ENCODE measurements at regions not wholly inside any gene's neighbourhood (a gene's known extent, or its start where the extent isn't known, plus 50 kb on each side); places are given as distances from the start of the nearest gene placed in this dataset.

DNA sequence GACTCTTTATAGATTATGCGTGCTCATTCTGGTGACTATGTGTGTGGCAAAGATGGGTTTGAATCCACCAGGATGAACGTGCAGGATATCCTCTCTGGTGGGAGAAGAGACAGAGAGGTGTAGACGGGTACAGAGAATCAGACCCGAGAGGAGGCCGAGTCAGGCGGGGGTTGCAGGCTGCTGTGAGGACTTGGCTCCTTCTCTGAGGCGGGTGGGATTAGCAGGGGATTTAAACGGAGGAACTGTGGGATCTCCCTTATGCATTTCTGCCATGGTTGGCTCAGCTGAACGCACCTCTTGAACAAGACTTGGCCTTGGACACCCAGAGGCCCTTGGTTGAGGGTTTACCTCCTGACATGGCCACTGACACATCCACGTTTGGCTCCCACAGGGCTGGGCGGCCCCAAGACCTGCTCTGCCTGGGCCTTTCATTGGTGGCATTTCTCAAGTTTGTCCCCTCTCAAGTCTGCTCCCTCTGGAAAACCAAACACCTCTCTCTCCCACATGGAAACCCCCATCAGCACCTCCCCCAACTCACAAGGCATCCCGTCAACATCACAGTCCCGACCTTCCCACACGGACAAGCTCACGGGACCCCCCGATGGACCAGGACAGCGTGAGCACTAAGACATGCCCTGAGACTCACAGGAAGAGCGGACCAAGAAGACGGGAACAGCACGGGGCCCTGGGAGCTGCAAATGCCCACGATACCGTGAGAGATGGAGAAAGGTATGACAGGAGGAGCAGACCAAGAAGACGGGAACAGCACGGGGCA, 158.3 kb downstream of the RTP5 start:
- Histone ChIP-seq H3K36me3 (ENCODE audit: insufficient read depth, low read length) (no peaks in the 10 kb centered on the region), H3K27me3 (ENCODE audit: control insufficient read depth in 1 of 2, insufficient read depth in 2 of 2, low read length in 2 of 2) (peaks cover 0 to 7% of the 10 kb centered on the region in 2 donors), H3K9ac (ENCODE audit: low read length) (no peak overlapping the region), H3K9me3 (ENCODE audit: low read length) (no peaks in the 10 kb centered on the region), H3K4me3 (ENCODE audit: low read depth in 1 of 2, low read length in 2 of 2) (no peak overlapping the region), H3K27ac (ENCODE audit: low read depth, low read length) (no peak overlapping the region), H3K4me1 (ENCODE audit: insufficient read depth, low read length) (no peaks in the 10 kb centered on the region)

DNA sequence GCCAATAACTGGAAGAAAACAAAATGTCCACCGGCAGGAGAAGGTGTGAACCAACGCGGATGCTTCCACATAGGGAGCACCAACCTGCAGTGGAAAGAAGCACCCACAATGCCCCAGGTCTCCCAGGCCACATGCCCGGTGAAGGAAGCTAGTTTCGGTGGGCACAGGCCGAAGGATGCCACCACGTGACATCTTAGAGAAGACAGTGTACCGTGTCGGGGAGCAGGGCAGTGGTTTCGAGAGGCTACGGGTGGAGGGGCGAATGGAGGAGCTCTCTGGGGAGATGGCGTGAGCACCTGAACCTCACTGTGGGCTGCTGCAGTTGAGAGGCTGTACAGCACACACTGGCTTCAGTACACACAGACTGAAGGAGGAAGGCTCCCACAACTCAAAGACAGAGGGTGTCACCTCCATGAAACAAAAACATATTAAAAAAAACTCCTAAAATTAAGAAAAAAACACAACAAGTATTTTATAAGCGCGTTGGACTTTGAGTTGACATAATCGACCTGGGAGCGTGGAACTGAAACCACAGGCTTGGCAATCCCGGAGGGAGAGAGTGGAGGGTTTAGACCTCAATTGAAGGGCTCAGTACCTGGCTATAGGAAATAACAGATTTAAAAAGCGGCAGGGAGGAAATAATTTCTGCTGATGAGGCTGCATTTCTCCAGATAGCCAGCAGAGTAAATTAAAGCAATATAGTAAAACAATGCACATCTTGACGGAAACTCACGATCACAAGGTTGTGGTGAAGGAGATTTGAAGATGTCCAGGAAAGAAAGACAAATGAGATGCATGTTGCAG, 160.1 kb downstream of the RTP5 start:
- no peaks in the 10 kb centered on the region for H3K9me3 ChIP-seq (ENCODE audit: low read length)
- no peak overlapping the region for H3K27ac ChIP-seq (ENCODE audit: low read depth, low read length)
- H3K4me3 ChIP-seq (ENCODE audit: low read depth in 1 of 2, low read length in 2 of 2) = no peak overlapping the region
- H3K36me3 ChIP-seq (ENCODE audit: insufficient read depth, low read length) = no peaks in the 10 kb centered on the region
- H3K27me3 ChIP-seq (ENCODE audit: control insufficient read depth in 1 of 2, insufficient read depth in 2 of 2, low read length in 2 of 2) = peaks cover 0 to 7% of the 10 kb centered on the region in 2 donors
- no peak overlapping the region for H3K9ac ChIP-seq (ENCODE audit: low read length)
- no peaks in the 10 kb centered on the region for H3K4me1 ChIP-seq (ENCODE audit: insufficient read depth, low read length)

- H3K27me3 ChIP-seq (ENCODE audit: control insufficient read depth in 1 of 2, insufficient read depth in 2 of 2, low read length in 2 of 2) = peaks cover 0 to 3% of the 10 kb centered on the region in 2 donors
- H3K9me3 ChIP-seq (ENCODE audit: low read length) = no peaks in the 10 kb centered on the region
- H3K27ac ChIP-seq (ENCODE audit: low read depth, low read length) = no peak overlapping the region
- no peaks in the 10 kb centered on the region for H3K36me3 ChIP-seq (ENCODE audit: insufficient read depth, low read length)
- H3K4me3 ChIP-seq (ENCODE audit: low read depth in 1 of 2, low read length in 2 of 2) = no peak overlapping the region
- no peak overlapping the region for H3K9ac ChIP-seq (ENCODE audit: low read length)
- no peaks in the 10 kb centered on the region for H3K4me1 ChIP-seq (ENCODE audit: insufficient read depth, low read length)
Measured at GRCh38 chr2:242030226-242030575, 160.7 kb downstream of the RTP5 start.

DNA sequence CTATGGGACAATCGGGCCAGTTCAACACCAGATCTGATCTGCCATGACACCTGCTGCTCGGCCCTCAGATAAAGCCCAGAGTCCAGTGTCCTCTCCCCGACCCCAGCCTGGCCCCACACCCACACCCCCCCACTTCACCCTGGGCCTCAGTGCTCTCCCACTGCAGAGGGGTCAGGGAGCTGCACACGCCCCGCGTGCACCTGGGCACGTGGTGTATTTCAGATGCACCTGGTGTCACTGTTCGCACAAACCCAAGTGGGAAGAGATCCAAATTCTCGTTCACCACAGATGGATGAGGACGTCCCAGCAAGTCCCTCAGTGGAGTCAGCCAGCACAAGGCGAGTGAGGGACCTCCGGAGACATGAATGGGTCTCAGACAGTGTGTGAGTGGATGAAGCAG, 161.3 kb downstream of the RTP5 start:
- Histone ChIP-seq H3K9me3 (ENCODE audit: low read length) (no peaks in the 10 kb centered on the region), H3K4me1 (ENCODE audit: insufficient read depth, low read length) (no peaks in the 10 kb centered on the region), H3K27me3 (ENCODE audit: control insufficient read depth in 1 of 2, insufficient read depth in 2 of 2, low read length in 2 of 2) (no peaks in the 10 kb centered on the region), H3K36me3 (ENCODE audit: insufficient read depth, low read length) (no peaks in the 10 kb centered on the region), H3K4me3 (ENCODE audit: low read depth in 1 of 2, low read length in 2 of 2) (no peak overlapping the region), H3K27ac (ENCODE audit: low read depth, low read length) (no peak overlapping the region), H3K9ac (ENCODE audit: low read length) (no peak overlapping the region)

GRCh38 chr2:242031481-242032019, 162.0 kb downstream of the RTP5 start:
- H3K4me3 ChIP-seq (ENCODE audit: low read depth in 1 of 2, low read length in 2 of 2) = no peak overlapping the region
- H3K9ac ChIP-seq (ENCODE audit: low read length) = no peak overlapping the region
- H3K27ac ChIP-seq (ENCODE audit: low read depth, low read length) = no peak overlapping the region
- H3K9me3 ChIP-seq (ENCODE audit: low read length) = no peaks in the 10 kb centered on the region
- H3K27me3 ChIP-seq (ENCODE audit: control insufficient read depth in 1 of 2, insufficient read depth in 2 of 2, low read length in 2 of 2) = no peaks in the 10 kb centered on the region
- no peaks in the 10 kb centered on the region for H3K4me1 ChIP-seq (ENCODE audit: insufficient read depth, low read length)
- H3K36me3 ChIP-seq (ENCODE audit: insufficient read depth, low read length) = no peaks in the 10 kb centered on the region

DNA sequence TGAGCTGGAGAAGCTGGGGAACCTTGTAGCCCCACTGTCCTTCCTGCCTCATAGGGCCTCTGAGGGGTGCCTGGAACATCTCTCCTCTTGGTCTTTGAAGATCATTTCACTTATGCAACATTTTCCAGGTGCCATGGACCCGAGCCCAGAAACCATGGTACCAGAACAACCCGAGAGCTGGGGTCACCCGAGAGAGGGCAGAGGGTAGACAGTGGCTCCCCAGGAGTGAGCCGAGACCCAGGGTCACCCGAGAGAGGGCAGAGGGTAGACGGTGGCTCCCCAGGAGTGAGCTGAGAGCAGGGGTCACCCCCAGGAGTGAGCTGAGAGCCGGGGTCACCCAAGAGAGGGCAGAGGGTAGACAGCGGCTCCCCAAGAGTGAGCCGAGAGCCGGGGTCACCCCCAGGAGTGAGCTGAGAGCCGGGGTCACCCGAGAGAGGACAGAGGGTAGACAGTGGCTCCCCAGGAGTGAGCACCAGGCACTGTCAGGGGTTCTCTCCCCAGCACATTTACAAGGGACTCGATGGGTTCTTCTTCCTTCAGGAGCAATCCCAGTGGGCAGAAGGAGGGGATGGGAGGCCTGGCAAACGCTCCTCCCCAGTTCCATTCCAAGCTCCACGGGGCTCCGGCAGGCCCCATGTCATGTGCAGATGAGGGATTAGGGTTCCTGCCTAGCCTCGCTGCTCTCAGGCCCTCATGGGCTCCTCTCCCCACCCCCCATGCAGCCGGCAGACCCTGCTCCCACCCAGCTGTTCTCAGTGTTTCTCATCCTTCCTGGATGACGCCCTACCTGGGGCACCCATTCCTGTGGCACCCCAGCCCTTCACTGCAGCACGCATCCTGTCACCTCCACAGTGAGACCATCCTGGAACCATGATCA, 163.5 kb downstream of the RTP5 start:
- no peak overlapping the region for H3K27ac ChIP-seq (ENCODE audit: low read depth, low read length)
- H3K9ac ChIP-seq (ENCODE audit: low read length) = no peak overlapping the region
- H3K9me3 ChIP-seq (ENCODE audit: low read length) = no peaks in the 10 kb centered on the region
- no peaks in the 10 kb centered on the region for H3K4me1 ChIP-seq (ENCODE audit: insufficient read depth, low read length)
- no peaks in the 10 kb centered on the region for H3K36me3 ChIP-seq (ENCODE audit: insufficient read depth, low read length)
- H3K4me3 ChIP-seq (ENCODE audit: low read depth in 1 of 2, low read length in 2 of 2) = no peak overlapping the region
- no peaks in the 10 kb centered on the region for H3K27me3 ChIP-seq (ENCODE audit: control insufficient read depth in 1 of 2, insufficient read depth in 2 of 2, low read length in 2 of 2)

GRCh38 chr2:242034138-242034537, 164.6 kb downstream of the RTP5 start:
- Histone ChIP-seq H3K4me1 (ENCODE audit: insufficient read depth, low read length) (no peaks in the 10 kb centered on the region), H3K27me3 (ENCODE audit: control insufficient read depth in 1 of 2, insufficient read depth in 2 of 2, low read length in 2 of 2) (no peaks in the 10 kb centered on the region), H3K4me3 (ENCODE audit: low read depth in 1 of 2, low read length in 2 of 2) (no peak overlapping the region), H3K9me3 (ENCODE audit: low read length) (no peaks in the 10 kb centered on the region), H3K27ac (ENCODE audit: low read depth, low read length) (no peak overlapping the region), H3K36me3 (ENCODE audit: insufficient read depth, low read length) (no peaks in the 10 kb centered on the region), H3K9ac (ENCODE audit: low read length) (no peak overlapping the region)

- Histone ChIP-seq H3K9ac (ENCODE audit: low read length) (no peak overlapping the region), H3K4me3 (ENCODE audit: low read depth in 1 of 2, low read length in 2 of 2) (no peak overlapping the region), H3K9me3 (ENCODE audit: low read length) (no peaks in the 10 kb centered on the region), H3K27me3 (ENCODE audit: control insufficient read depth in 1 of 2, insufficient read depth in 2 of 2, low read length in 2 of 2) (peaks cover 0 to under 1% of the 10 kb centered on the region in 2 donors), H3K27ac (ENCODE audit: low read depth, low read length) (no peak overlapping the region), H3K36me3 (ENCODE audit: insufficient read depth, low read length) (no peaks in the 10 kb centered on the region), H3K4me1 (ENCODE audit: insufficient read depth, low read length) (no peaks in the 10 kb centered on the region)
Measured at GRCh38 chr2:242034996-242035814, 165.7 kb downstream of the RTP5 start.

- Histone ChIP-seq H3K27me3 (ENCODE audit: control insufficient read depth in 1 of 2, insufficient read depth in 2 of 2, low read length in 2 of 2) (peaks cover 0 to 9% of the 10 kb centered on the region in 2 donors), H3K27ac (ENCODE audit: low read depth, low read length) (no peak overlapping the region), H3K9me3 (ENCODE audit: low read length) (no peaks in the 10 kb centered on the region), H3K4me1 (ENCODE audit: insufficient read depth, low read length) (no peaks in the 10 kb centered on the region), H3K9ac (ENCODE audit: low read length) (no peak overlapping the region), H3K4me3 (ENCODE audit: low read depth in 1 of 2, low read length in 2 of 2) (no peak overlapping the region), H3K36me3 (ENCODE audit: insufficient read depth, low read length) (no peaks in the 10 kb centered on the region)
Measured at GRCh38 chr2:242035858-242036652, 166.5 kb downstream of the RTP5 start.

GRCh38 chr2:242036653-242036950, 167.1 kb downstream of the RTP5 start:
- H3K27ac ChIP-seq (ENCODE audit: low read depth, low read length) = no peak overlapping the region
- H3K36me3 ChIP-seq (ENCODE audit: insufficient read depth, low read length) = no peaks in the 10 kb centered on the region
- H3K4me1 ChIP-seq (ENCODE audit: insufficient read depth, low read length) = no peaks in the 10 kb centered on the region
- H3K27me3 ChIP-seq (ENCODE audit: control insufficient read depth in 1 of 2, insufficient read depth in 2 of 2, low read length in 2 of 2) = peaks cover 0 to 12% of the 10 kb centered on the region in 2 donors
- H3K9ac ChIP-seq (ENCODE audit: low read length) = no peak overlapping the region
- H3K4me3 ChIP-seq (ENCODE audit: low read depth in 1 of 2, low read length in 2 of 2) = no peak overlapping the region
- no peaks in the 10 kb centered on the region for H3K9me3 ChIP-seq (ENCODE audit: low read length)
